Vagina (tissue), 2 donors: ENCODE measurements at regions not wholly inside any gene's neighbourhood (a gene's known extent, or its start where the extent isn't known, plus 50 kb on each side); places are given as distances from the start of the nearest gene placed in this dataset.

Source experiments
- POLR2A ChIP-seq, 2 donors: fragments of 450-650 bp; IDR thresholded peaks; one replicate each; pipeline ENCODE4 v1.6.1; 2017; ENCODE audit warnings: antibody characterized with exemption in 2 of 2, mild to moderate bottlenecking in 2 of 2, moderate library complexity in 2 of 2
- POLR2AphosphoS5 ChIP-seq, 2 donors: sonication (generic); formaldehyde crosslinking; IDR thresholded peaks; one replicate each; pipeline ENCODE4 v1.9.0; 2017; ENCODE audit warnings: antibody characterized with exemption in 2 of 2, mild to moderate bottlenecking in 2 of 2, low read depth in 1 of 2; ENCODE audit not compliant: insufficient read depth in 1 of 2
- TF ChIP-seq, protein P1 (sequence below), 3 experiments: fragments of 450-650 bp in 2 of 3; fragments of 200-600 bp in 1 of 3; sonication (generic) in 1 of 3; IDR thresholded peaks; one replicate each; pipeline ENCODE4 v1.5.1; 2017 to 2019; ENCODE audit warnings: antibody characterized with exemption in 3 of 3, mild to moderate bottlenecking in 2 of 3, moderate library complexity in 2 of 3

DNA sequence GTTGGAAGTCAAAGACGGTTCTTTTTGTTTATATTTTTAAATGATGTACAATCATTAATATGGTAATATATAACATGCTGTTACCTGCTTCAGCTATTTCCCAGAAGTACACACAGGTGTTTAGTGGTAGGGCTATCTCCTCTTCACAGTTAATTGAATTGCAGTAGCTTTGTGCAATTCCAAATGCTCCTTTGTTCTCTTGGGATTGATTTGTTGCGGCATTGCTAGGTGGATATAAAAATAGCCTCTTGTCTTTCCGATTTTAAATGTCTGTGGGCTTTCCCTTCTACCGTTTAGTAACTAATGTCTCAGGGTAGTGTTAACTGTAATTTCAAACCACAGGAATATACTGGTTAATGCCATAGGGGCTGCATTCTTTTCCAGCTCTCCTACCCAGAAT, 307.6 kb upstream of the SLITRK3 start:
- TF ChIP-seq, protein P1, sequence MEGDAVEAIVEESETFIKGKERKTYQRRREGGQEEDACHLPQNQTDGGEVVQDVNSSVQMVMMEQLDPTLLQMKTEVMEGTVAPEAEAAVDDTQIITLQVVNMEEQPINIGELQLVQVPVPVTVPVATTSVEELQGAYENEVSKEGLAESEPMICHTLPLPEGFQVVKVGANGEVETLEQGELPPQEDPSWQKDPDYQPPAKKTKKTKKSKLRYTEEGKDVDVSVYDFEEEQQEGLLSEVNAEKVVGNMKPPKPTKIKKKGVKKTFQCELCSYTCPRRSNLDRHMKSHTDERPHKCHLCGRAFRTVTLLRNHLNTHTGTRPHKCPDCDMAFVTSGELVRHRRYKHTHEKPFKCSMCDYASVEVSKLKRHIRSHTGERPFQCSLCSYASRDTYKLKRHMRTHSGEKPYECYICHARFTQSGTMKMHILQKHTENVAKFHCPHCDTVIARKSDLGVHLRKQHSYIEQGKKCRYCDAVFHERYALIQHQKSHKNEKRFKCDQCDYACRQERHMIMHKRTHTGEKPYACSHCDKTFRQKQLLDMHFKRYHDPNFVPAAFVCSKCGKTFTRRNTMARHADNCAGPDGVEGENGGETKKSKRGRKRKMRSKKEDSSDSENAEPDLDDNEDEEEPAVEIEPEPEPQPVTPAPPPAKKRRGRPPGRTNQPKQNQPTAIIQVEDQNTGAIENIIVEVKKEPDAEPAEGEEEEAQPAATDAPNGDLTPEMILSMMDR (IDR thresholded peaks at IDR 0.05) = no peak
- no peak for TF ChIP-seq POLR2A (IDR thresholded peaks at IDR 0.05)
- no peak for TF ChIP-seq POLR2AphosphoS5 (IDR thresholded peaks at IDR 0.05; ENCODE audit: insufficient read depth in 1 of 2, low read depth in 1 of 2)
